ENCODE measurements at regions not wholly inside any gene's neighbourhood (a gene's known extent, or its start where the extent isn't known, plus 50 kb on each side); places are given as distances from the start of the nearest gene placed in this dataset.

DNA sequence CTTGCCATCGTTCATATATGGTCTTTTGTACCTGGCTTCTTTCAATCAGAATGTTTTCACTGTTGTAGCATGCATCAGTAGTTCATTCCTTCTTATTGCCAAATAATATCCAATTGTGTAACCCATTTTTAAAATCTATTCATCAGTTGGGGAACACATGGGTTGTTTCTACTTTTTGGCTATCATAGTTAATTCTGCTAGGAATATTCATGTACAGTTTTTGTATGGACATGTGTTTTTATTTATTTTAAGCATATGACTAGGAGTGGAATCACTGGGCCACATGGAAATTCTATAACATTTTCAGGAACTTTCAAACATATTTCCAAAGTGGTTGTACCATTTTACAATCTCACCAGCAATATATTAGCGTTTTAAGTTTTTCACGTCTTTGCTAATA, 151.9 kb upstream of the PRNP start:
- no peaks in the 10 kb centered on the region for H3K4me1 ChIP-seq (ENCODE audit: insufficient read depth, low read length, poor library complexity, severe bottlenecking)
- no peak overlapping the region for H3K27ac ChIP-seq (ENCODE audit: low read depth, low read length, poor library complexity, severe bottlenecking)
- H4K20me1 ChIP-seq (ENCODE audit: insufficient read depth, low read length), result no peaks in the 10 kb centered on the region
- POLR2A ChIA-PET, result no interaction called here
- H2AFZ ChIP-seq (ENCODE audit: low read length), result no peak overlapping the region
- DNase-seq (ENCODE audit: low spot score), result no peak
- no peaks in the 10 kb centered on the region for H3K9me3 ChIP-seq (ENCODE audit: low read length)
- H3K9me2 ChIP-seq (ENCODE audit: insufficient read depth, low read length), result no peaks in the 10 kb centered on the region; the same call in 1 of the 2 replicates
- intact Hi-C loops (cut with micrococcal nuclease; ENCODE audit: unreplicated experiment), result no loop called here
- no peaks in the 10 kb centered on the region for H3K36me3 ChIP-seq (ENCODE audit: insufficient read depth, low read length)
- no peak overlapping the region for H3K4me3 ChIP-seq (ENCODE audit: low read depth, low read length, poor library complexity, severe bottlenecking)
- H3K79me2 ChIP-seq (ENCODE audit: insufficient read depth, low read depth, low read length), result no peaks in the 10 kb centered on the region
- CTCF ChIA-PET (ENCODE audit: unreplicated experiment), result no interaction called here
- no TSS peak for BruUV-seq (replicated peaks)
- TF ChIP-seq EZH2phosphoT487 (IDR thresholded peaks at IDR 0.05; ENCODE audit: borderline replicate concordance, low read depth, low read length), result no peak
- TF ChIP-seq, protein P1, sequence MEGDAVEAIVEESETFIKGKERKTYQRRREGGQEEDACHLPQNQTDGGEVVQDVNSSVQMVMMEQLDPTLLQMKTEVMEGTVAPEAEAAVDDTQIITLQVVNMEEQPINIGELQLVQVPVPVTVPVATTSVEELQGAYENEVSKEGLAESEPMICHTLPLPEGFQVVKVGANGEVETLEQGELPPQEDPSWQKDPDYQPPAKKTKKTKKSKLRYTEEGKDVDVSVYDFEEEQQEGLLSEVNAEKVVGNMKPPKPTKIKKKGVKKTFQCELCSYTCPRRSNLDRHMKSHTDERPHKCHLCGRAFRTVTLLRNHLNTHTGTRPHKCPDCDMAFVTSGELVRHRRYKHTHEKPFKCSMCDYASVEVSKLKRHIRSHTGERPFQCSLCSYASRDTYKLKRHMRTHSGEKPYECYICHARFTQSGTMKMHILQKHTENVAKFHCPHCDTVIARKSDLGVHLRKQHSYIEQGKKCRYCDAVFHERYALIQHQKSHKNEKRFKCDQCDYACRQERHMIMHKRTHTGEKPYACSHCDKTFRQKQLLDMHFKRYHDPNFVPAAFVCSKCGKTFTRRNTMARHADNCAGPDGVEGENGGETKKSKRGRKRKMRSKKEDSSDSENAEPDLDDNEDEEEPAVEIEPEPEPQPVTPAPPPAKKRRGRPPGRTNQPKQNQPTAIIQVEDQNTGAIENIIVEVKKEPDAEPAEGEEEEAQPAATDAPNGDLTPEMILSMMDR (conservative IDR thresholded peaks at IDR 0.05; ENCODE audit: low read length), result no peak
- no peak overlapping the region for H3K4me2 ChIP-seq (ENCODE audit: low read length)

DNA sequence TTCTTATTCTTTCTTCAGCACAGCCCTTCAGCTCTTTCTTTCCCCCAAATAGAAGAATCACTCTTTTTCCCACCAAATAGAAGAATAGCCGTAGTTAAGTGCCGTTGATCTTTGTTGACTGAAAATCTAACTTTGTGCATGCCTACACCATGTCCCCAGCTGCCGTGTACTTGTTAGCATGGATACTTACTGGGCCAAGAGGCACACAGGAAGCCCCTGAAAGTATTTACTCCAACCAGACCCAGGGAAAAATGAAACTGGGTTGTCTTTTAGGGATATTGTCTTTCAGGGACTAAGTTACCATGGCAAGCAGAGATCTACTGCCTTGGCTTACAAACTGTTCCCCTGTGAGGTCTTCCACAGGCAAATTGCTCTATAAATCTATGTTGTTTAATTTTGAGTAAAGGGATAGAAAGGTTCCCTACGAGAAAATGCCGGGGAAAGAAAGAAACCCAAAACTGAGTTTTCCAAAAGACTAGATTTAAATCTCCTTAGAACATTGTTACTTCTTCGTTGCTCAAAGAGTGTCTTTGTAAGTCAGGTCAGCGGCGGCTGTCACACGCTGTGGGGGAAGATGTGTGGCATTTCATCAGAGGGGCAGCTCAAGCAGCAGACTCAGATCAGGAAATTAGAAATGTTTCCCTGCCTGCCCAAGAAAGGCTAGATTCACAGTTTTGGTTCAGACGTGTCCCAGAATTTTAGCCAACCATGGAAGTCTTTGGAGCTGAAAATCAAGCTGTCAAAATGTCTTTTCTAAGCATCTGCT, 152.7 kb upstream of the PRNP start:
- H3K79me2 ChIP-seq (ENCODE audit: insufficient read depth, low read depth, low read length), result no peaks in the 10 kb centered on the region
- DNase-seq (ENCODE audit: low spot score), result no peak
- H3K36me3 ChIP-seq (ENCODE audit: insufficient read depth, low read length), result no peaks in the 10 kb centered on the region
- no peaks in the 10 kb centered on the region for H3K9me3 ChIP-seq (ENCODE audit: low read length)
- TF ChIP-seq, protein P1 (conservative IDR thresholded peaks at IDR 0.05; ENCODE audit: low read length), result no peak
- TF ChIP-seq EZH2phosphoT487 (IDR thresholded peaks at IDR 0.05; ENCODE audit: borderline replicate concordance, low read depth, low read length), result no peak
- H3K4me3 ChIP-seq (ENCODE audit: low read depth, low read length, poor library complexity, severe bottlenecking), result no peak overlapping the region
- H4K20me1 ChIP-seq (ENCODE audit: insufficient read depth, low read length), result no peaks in the 10 kb centered on the region
- H3K4me1 ChIP-seq (ENCODE audit: insufficient read depth, low read length, poor library complexity, severe bottlenecking), result no peaks in the 10 kb centered on the region
- ChIA-PET POLR2A (no interaction called here), CTCF (ENCODE audit: unreplicated experiment) (no interaction called here)
- intact Hi-C loops (cut with micrococcal nuclease; ENCODE audit: unreplicated experiment), result no loop called here
- no peak overlapping the region for H3K4me2 ChIP-seq (ENCODE audit: low read length)
- no TSS peak for BruUV-seq (replicated peaks)
- H3K9me2 ChIP-seq (ENCODE audit: insufficient read depth, low read length), result no peaks in the 10 kb centered on the region; the same call in 1 of the 2 replicates
- H2AFZ ChIP-seq (ENCODE audit: low read length), result no peak overlapping the region
- H3K27ac ChIP-seq (ENCODE audit: low read depth, low read length, poor library complexity, severe bottlenecking), result no peak overlapping the region

DNA sequence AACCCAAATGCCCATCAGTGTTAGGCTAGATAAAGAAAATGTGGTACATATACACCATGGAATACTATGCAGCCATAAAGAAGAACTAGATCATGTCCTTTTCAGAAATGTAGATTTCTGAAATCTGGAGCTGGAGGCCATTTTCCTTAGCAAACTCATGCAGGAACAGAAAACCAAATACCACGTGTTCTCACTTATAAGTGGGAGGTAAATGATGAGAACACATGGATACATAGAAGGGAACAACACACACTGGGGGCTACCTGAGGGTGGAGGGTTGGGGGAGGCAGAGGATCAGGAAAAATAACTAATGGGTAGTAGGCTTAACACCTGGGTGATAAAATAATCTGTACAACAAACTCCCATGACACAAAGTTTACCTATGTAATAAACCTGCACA, 153.5 kb upstream of the PRNP start:
- no peak overlapping the region for H3K27ac ChIP-seq (ENCODE audit: low read depth, low read length, poor library complexity, severe bottlenecking)
- H3K4me3 ChIP-seq (ENCODE audit: low read depth, low read length, poor library complexity, severe bottlenecking), result no peak overlapping the region
- H3K36me3 ChIP-seq (ENCODE audit: insufficient read depth, low read length), result no peaks in the 10 kb centered on the region
- ChIA-PET CTCF (ENCODE audit: unreplicated experiment) (no interaction called here), POLR2A (interaction anchor here (0.7 kb wide), 1 partner anchor 40 kb away, joined by 4 read pairs; no protein-coding TSS in a partner anchor)
- no peak overlapping the region for H2AFZ ChIP-seq (ENCODE audit: low read length)
- no peak overlapping the region for H3K4me2 ChIP-seq (ENCODE audit: low read length)
- TF ChIP-seq EZH2phosphoT487 (IDR thresholded peaks at IDR 0.05; ENCODE audit: borderline replicate concordance, low read depth, low read length), result no peak
- no peaks in the 10 kb centered on the region; the same call in 1 of the 2 replicates for H3K9me2 ChIP-seq (ENCODE audit: insufficient read depth, low read length)
- BruUV-seq (replicated peaks), result no TSS peak
- H3K9me3 ChIP-seq (ENCODE audit: low read length), result no peaks in the 10 kb centered on the region
- DNase-seq (ENCODE audit: low spot score), result no peak
- no peaks in the 10 kb centered on the region for H4K20me1 ChIP-seq (ENCODE audit: insufficient read depth, low read length)
- no peaks in the 10 kb centered on the region for H3K4me1 ChIP-seq (ENCODE audit: insufficient read depth, low read length, poor library complexity, severe bottlenecking)
- H3K79me2 ChIP-seq (ENCODE audit: insufficient read depth, low read depth, low read length), result no peaks in the 10 kb centered on the region
- intact Hi-C loops (cut with micrococcal nuclease; ENCODE audit: unreplicated experiment), result no loop called here
